MG63 (cell line): ENCODE measurements at regions not wholly inside any gene's neighbourhood (a gene's known extent, or its start where the extent isn't known, plus 50 kb on each side); places are given as distances from the start of the nearest gene placed in this dataset.

Source experiments
- DNase-seq: peaks from one replicate; pipeline ENCODE4 v3.0.0-alpha.2; 2020
- H3K27me3 ChIP-seq: fragments of 250-450 bp; sonication (Bioruptor Pico); 2 replicates; pipeline ENCODE4 v1.5.1; 2020; ENCODE audit warnings: mild to moderate bottlenecking, moderate library complexity
- H3K36me3 ChIP-seq: fragments of 250-450 bp; sonication (Bioruptor Pico); 2 replicates; pipeline ENCODE4 v1.5.1; 2020; ENCODE audit warnings: mild to moderate bottlenecking, moderate library complexity
- H3K4me3 ChIP-seq: fragments of 250-450 bp; sonication (Bioruptor Pico); 2 replicates; pipeline ENCODE4 v1.5.1; 2020; ENCODE audit warnings: mild to moderate bottlenecking, moderate library complexity
- H3K9me3 ChIP-seq: fragments of 250-450 bp; sonication (Bioruptor Pico); 2 replicates; pipeline ENCODE4 v1.5.1; 2020; ENCODE audit warnings: mild to moderate bottlenecking, moderate library complexity

DNA sequence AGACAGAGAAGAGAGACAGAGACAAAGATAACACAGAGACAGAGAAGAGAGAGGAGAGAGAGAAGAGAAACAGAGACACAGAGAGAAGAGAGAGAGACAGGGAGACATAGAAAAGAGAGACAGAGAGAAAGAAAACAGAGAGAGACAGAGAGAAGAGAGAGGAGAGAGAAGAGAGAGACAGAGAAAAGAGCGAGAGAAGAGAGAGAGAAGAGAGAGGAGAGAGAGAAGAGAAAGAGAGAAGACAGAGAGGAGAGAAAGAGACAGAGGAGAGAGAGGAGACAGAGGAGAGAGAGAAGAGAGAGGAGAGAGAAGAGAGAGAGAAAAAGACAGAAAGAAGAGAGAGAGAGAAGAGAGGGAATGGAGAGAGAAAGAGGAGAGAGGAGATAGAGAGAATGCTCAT is 601.1 kb upstream of the PRKX start:
- no peaks in the 10 kb centered on the region for H3K36me3 ChIP-seq
- H3K9me3 ChIP-seq: no peaks in the 10 kb centered on the region
- DNase-seq: no peak
- no peak overlapping the region for H3K4me3 ChIP-seq
- no peaks in the 10 kb centered on the region for H3K27me3 ChIP-seq

DNA sequence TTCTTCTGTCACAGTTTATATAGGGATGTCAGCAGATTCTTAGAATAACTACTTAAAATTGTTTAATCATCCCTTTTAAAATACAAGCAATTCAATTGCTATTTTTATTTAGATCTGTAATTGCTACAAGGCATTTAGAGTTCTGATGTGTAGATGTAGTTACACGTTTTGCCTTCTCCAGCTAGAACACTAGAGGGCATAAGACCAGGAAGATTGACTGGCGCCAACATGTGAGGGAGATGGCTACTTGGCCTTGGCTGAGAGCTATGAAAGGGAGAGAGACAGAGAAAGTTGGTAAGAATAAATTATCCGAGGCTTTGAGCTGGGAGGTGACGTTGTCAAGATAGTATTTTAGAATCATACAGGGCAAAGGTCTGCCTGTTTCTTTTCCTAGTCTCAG is 563.7 kb upstream of the PRKX start:
- Histone ChIP-seq H3K27me3 (no peaks in the 10 kb centered on the region), H3K4me3 (no peak overlapping the region), H3K36me3 (no peaks in the 10 kb centered on the region), H3K9me3 (no peaks in the 10 kb centered on the region)
- no peak for DNase-seq

GRCh38 chrX:4268676-4269075 is 555.2 kb upstream of the PRKX start:
- Histone ChIP-seq H3K4me3 (no peak overlapping the region), H3K36me3 (no peaks in the 10 kb centered on the region), H3K27me3 (no peaks in the 10 kb centered on the region), H3K9me3 (no peaks in the 10 kb centered on the region)
- DNase-seq: no peak

DNA sequence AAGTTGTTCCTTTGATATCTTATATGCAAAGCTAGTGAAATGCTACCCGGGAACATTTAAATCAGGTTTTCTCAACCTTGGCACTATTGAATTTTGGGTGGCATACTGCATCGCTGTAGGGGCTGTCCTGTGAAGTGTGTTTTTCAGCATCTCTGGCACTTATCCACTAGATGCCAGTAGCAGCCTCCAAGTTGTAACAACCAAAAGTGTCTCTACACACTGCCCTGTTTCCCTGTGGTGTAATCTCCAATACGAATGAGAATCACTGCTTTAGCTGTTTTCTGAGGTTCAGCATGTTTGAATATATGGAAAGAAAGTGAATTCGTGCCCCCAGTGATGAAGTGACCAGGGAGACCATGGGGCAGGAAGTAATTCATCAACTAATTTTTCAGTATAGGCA is 551.6 kb upstream of the PRKX start:
- Histone ChIP-seq H3K27me3 (no peaks in the 10 kb centered on the region), H3K36me3 (no peaks in the 10 kb centered on the region), H3K9me3 (no peaks in the 10 kb centered on the region), H3K4me3 (no peak overlapping the region)
- DNase-seq: no peak

DNA sequence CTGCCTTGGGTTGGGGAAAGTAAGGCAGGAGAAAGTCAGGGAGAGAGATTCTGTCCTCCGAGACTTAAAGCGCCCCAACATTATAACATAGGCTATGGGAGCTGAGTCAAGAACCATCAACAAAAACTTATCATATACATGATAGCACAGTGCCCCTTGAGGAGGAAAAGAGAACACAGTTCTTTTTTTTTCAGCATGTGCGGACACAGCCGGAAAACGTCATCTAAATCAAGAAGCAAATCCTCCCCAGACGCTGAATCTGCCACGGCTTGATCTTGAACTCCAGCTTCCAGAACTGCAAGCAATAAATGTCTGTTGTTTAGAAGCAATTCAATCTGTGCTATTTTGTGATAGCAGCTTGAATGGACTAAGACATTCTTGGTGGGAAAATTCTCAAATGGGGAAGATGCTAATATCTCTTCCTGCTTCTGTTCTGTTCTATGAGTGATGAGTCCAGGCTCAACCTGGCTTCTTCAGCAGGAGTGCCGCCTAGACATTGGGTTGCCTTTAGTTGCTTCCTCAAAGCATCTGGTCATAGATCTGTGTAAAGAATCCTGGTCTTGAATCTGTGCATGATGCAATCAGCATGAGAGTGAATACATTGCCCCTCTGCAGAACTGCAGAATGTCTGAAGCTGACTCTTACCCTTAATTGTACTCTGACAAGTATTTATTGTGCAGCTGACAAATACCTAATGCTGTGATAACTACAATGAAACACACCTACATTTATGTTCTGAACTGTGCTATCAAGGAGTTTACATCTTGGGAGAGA is 549.8 kb upstream of the PRKX start:
- H3K9me3 ChIP-seq: no peaks in the 10 kb centered on the region
- no peak overlapping the region for H3K4me3 ChIP-seq
- H3K36me3 ChIP-seq: no peaks in the 10 kb centered on the region
- DNase-seq: no peak
- H3K27me3 ChIP-seq: no peaks in the 10 kb centered on the region

GRCh38 chrX:4253092-4253491 is 539.6 kb upstream of the PRKX start:
- no peaks in the 10 kb centered on the region for H3K36me3 ChIP-seq
- no peaks in the 10 kb centered on the region for H3K9me3 ChIP-seq
- H3K27me3 ChIP-seq: no peaks in the 10 kb centered on the region
- H3K4me3 ChIP-seq: no peak overlapping the region
- DNase-seq: no peak

- Histone ChIP-seq H3K4me3 (no peak overlapping the region), H3K9me3 (no peaks in the 10 kb centered on the region), H3K36me3 (no peaks in the 10 kb centered on the region), H3K27me3 (no peaks in the 10 kb centered on the region)
- no peak for DNase-seq
Observed at GRCh38 chrX:4249401-4249800, 536.0 kb upstream of the PRKX start.

DNA sequence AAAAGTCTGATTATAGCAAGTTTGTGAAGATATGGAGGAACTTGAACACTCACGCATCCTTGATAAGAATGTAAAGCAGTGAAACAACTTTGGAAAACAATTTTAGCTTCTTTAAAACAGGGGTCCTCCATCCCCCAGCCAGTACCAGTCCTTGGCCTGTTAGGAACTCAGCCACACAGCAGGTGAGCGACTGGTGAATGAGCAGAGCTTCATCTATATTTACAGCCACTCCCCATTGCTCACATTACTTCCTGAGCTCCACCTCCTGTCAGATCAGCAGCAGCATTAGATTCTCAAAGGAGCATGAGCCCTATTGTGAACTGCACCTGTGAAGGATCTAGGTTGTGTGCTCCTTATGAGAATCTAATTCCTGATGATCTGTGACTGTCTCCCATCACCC is 530.3 kb upstream of the PRKX start:
- Histone ChIP-seq H3K27me3 (no peaks in the 10 kb centered on the region), H3K4me3 (no peak overlapping the region), H3K9me3 (no peaks in the 10 kb centered on the region), H3K36me3 (no peaks in the 10 kb centered on the region)
- no peak for DNase-seq

DNA sequence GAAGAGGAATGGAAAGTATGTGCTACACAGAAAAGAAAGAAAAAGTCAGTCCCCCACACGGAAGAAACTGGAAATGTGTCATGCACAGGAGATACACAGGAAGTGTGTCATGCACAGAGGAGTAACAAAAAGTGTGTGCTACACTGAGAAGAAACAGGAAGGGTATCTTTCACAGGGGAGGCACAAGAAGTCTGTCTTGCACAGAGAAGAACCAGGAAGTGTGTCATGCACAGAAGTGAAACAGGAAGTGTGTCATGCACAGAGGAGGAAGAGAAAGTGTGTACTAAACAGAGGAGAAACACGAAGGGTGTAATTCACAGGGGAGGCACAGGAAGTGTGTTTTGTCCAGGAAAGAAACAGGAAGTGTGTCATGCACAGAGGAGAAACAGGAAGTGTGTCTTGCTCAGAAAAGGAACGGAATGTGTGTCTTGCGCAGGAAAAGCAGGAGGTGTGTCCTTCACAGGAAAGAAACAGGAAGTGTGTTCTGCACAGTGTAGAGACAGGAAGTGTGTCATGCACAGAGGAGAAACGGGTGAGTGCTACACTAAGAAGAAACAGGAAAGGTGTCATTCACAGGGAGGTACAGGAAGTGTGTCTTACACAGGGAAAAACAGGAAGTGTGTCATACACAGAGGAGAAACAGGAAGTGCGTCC is 527.2 kb upstream of the PRKX start:
- no peaks in the 10 kb centered on the region for H3K27me3 ChIP-seq
- H3K4me3 ChIP-seq: no peak overlapping the region
- DNase-seq: no peak
- H3K9me3 ChIP-seq: no peaks in the 10 kb centered on the region
- H3K36me3 ChIP-seq: no peaks in the 10 kb centered on the region

GRCh38 chrX:4239650-4240540 is 526.4 kb upstream of the PRKX start:
- no peaks in the 10 kb centered on the region for H3K9me3 ChIP-seq
- H3K4me3 ChIP-seq: no peak overlapping the region
- no peak for DNase-seq
- H3K27me3 ChIP-seq: no peaks in the 10 kb centered on the region
- no peaks in the 10 kb centered on the region for H3K36me3 ChIP-seq

- Histone ChIP-seq H3K27me3 (no peaks in the 10 kb centered on the region), H3K9me3 (no peaks in the 10 kb centered on the region), H3K4me3 (no peak overlapping the region), H3K36me3 (no peaks in the 10 kb centered on the region)
- DNase-seq: no peak
Observed at GRCh38 chrX:4238916-4239315, 525.5 kb upstream of the PRKX start.

DNA sequence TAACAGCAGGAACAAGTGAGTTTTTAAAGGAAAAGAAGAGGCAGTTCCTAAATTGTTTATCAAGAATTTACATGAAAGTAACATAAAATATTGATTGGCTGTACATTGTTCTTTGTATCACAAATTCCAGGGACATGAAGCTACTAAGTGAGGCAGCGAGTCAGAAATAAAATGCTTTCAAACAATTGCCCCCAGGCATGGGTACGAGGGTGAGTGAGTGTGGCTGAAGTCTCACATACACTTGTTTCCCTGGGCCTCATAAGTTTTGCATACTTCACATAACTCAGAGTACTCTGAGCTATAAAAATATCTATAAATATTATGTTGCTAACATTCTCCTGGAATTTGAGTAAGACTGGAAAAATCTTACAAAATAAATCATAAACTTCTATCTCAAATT is 511.6 kb upstream of the PRKX start:
- H3K4me3 ChIP-seq: no peak overlapping the region
- H3K27me3 ChIP-seq: no peaks in the 10 kb centered on the region
- H3K9me3 ChIP-seq: no peaks in the 10 kb centered on the region
- no peaks in the 10 kb centered on the region for H3K36me3 ChIP-seq
- DNase-seq: no peak

GRCh38 chrX:4206941-4207340 is 493.5 kb upstream of the PRKX start:
- no peaks in the 10 kb centered on the region for H3K27me3 ChIP-seq
- DNase-seq: no peak
- no peaks in the 10 kb centered on the region for H3K36me3 ChIP-seq
- H3K9me3 ChIP-seq: no peaks in the 10 kb centered on the region
- H3K4me3 ChIP-seq: no peak overlapping the region

GRCh38 chrX:4197971-4198370 is 484.5 kb upstream of the PRKX start:
- no peaks in the 10 kb centered on the region for H3K27me3 ChIP-seq
- no peaks in the 10 kb centered on the region for H3K9me3 ChIP-seq
- DNase-seq: no peak

DNA sequence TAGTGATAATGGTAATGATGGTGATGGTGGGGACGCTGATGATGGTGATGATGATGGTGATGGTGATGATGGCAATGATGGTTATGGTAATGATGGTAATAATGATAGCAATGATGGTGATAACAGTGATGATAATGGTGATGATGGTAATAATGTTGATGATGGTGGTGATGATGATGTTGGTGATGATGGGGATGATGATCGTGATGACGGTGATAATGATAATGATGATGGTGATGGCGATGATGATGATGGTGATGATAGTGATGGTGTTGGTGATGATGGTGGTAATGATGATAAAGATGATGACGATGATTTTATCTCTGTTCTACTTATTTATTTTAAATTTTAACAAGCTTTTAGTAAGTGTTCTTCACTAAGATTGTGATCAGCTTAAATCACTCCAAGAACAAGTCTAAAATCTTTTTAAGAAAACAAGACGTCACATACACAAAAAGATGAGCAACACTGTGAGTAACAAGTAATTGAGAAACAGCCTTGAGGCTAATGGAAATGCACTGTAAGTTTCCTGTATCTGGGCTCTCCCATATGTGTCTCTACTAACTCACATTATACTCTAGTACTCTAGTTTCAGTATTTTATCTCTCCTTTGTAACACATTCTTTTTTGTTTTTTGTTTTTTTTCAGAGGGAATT is 480.2 kb upstream of the PRKX start:
- Histone ChIP-seq H3K4me3 (no peak overlapping the region), H3K9me3 (no peaks in the 10 kb centered on the region), H3K36me3 (no peaks in the 10 kb centered on the region), H3K27me3 (no peaks in the 10 kb centered on the region)
- DNase-seq: no peak

More at GRCh38 chrX:4197971-4198370, 484.5 kb upstream of the PRKX start:
- no peak overlapping the region for H3K4me3 ChIP-seq
- no peaks in the 10 kb centered on the region for H3K36me3 ChIP-seq

- Histone ChIP-seq H3K36me3 (no peaks in the 10 kb centered on the region), H3K4me3 (no peak overlapping the region), H3K9me3 (no peaks in the 10 kb centered on the region), H3K27me3 (no peaks in the 10 kb centered on the region)
- no peak for DNase-seq
Observed at GRCh38 chrX:4186331-4186730, 472.9 kb upstream of the PRKX start.

GRCh38 chrX:4185086-4185485 is 471.6 kb upstream of the PRKX start:
- Histone ChIP-seq H3K9me3 (no peaks in the 10 kb centered on the region), H3K36me3 (no peaks in the 10 kb centered on the region), H3K27me3 (no peaks in the 10 kb centered on the region), H3K4me3 (no peak overlapping the region)
- no peak for DNase-seq
